Activated T-cell treated with anti-CD3 and anti-CD28 coated beads, Interleukin-2, amount 50 U/mL, for 24 hours (primary cell): ENCODE measurements at regions not wholly inside any gene's neighbourhood (a gene's known extent, or its start where the extent isn't known, plus 50 kb on each side); places are given as distances from the start of the nearest gene placed in this dataset.
"Not testable (repeated sequence)": the region's sequence is repeated elsewhere in the genome, so short reads cannot be mapped to it uniquely, and the experiment has no call there.

Experiments
- DNase-seq: peaks from one replicate; pipeline ENCODE4 v3.0.0-alpha.2; 2020
- H3K27ac Mint-ChIP-seq: 2 replicates; pipeline ENCODE4 v1.8.0; 2020; ENCODE audit warnings: mild to moderate bottlenecking, mixed read lengths
- H3K27me3 Mint-ChIP-seq: 2 replicates; pipeline ENCODE4 v1.8.0; 2020; ENCODE audit warnings: mixed read lengths
- H3K36me3 Mint-ChIP-seq: 2 replicates; pipeline ENCODE4 v1.8.0; 2020; ENCODE audit warnings: low read depth, mixed read lengths
- H3K4me1 Mint-ChIP-seq: 2 replicates; pipeline ENCODE4 v1.8.0; 2020; ENCODE audit warnings: low read depth, mixed read lengths
- H3K4me3 Mint-ChIP-seq: 2 replicates; pipeline ENCODE4 v1.8.0; 2020; ENCODE audit warnings: mild to moderate bottlenecking, moderate library complexity, mixed read lengths
- H3K9me3 Mint-ChIP-seq: 2 replicates; pipeline ENCODE4 v1.8.0; 2020; ENCODE audit warnings: mixed read lengths

DNA sequence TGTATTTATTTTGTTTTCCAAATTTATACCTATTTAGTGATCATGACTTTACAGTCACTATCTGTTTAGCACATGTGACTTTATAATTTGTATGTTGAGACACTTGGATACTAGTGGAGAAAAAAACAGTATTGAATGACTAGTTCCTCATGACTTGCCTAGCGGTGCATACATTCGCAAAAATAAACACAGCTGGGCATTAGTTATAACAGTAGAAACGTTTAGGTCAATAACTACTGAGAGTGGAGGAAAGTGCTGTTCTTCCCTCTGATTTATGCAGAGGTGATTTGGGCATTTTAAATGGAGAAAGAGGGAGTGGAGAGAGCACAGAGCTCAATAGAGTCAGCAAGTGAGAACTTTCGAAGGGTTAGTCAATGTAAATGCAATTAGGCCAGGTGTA, 1679.0 kb upstream of the B3GALT2 start:
- Mint-ChIP-seq H3K27me3 (no peaks in the 10 kb centered on the region), H3K9me3 (peaks cover 2% of the 10 kb centered on the region), H3K27ac (no peak overlapping the region), H3K4me3 (no peak overlapping the region), H3K36me3 (no peaks in the 10 kb centered on the region), H3K4me1 (no peaks in the 10 kb centered on the region)
- no peak for DNase-seq

GRCh38 chr1:194862129-194862528, 1675.7 kb upstream of the B3GALT2 start:
- no peaks in the 10 kb centered on the region for H3K27me3 Mint-ChIP-seq
- H3K9me3 Mint-ChIP-seq, result peaks cover 2% of the 10 kb centered on the region

GRCh38 chr1:194860248-194861201, 1674.1 kb upstream of the B3GALT2 start:
- no peak for DNase-seq
- H3K4me1 Mint-ChIP-seq, result no peaks in the 10 kb centered on the region
- H3K27me3 Mint-ChIP-seq, result no peaks in the 10 kb centered on the region
- no peak overlapping the region for H3K27ac Mint-ChIP-seq
- H3K9me3 Mint-ChIP-seq, result peaks cover 2% of the 10 kb centered on the region
- no peak overlapping the region for H3K4me3 Mint-ChIP-seq
- H3K36me3 Mint-ChIP-seq, result no peaks in the 10 kb centered on the region

More at GRCh38 chr1:194862129-194862528, 1675.7 kb upstream of the B3GALT2 start:
- H3K4me3 Mint-ChIP-seq, result no peak overlapping the region
- no peak overlapping the region for H3K27ac Mint-ChIP-seq
- DNase-seq, result no peak
- H3K36me3 Mint-ChIP-seq, result no peaks in the 10 kb centered on the region
- no peaks in the 10 kb centered on the region for H3K4me1 Mint-ChIP-seq

DNA sequence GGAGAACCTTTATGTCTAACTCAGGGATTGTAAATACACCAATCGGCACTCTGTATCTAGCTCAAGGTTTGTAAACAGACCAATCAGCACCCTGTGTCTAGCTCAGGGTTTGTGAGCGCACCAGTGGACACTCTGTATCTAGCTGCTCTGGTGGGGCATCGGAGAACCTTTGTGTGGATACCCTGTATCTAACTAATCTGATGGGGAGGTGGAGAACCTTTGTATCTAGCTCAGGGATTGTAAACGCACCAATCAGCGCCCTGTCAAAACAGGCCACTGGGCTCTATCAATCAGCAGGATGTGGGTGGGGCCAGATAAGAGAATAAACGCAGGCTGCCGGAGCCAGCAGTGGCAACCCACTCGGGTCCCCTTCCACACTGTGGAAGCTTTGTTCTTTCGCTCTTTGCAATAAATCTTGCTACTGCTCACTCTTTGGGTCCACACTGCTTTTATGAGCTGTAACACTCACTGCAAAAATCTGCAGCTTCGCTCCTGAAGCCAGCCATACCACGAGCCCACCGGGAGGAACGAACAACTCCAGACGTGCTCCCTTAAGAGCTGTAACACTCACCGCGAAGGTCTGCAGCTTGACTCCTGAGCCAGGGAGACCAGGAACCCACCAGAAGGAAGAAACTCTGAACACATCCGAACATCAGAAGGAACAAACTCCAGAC, 1673.2 kb upstream of the B3GALT2 start:
- H3K9me3 Mint-ChIP-seq, H3K27ac Mint-ChIP-seq, DNase-seq, H3K27me3 Mint-ChIP-seq, H3K36me3 Mint-ChIP-seq, H3K4me1 Mint-ChIP-seq, H3K4me3 Mint-ChIP-seq: not testable (repeated sequence)

- not testable (repeated sequence) for H3K4me1 Mint-ChIP-seq, DNase-seq, H3K9me3 Mint-ChIP-seq, H3K27me3 Mint-ChIP-seq, H3K4me3 Mint-ChIP-seq, H3K36me3 Mint-ChIP-seq, H3K27ac Mint-ChIP-seq
Measured at GRCh38 chr1:194858811-194859480, 1672.5 kb upstream of the B3GALT2 start.

- Mint-ChIP-seq H3K27me3 (no peaks in the 10 kb centered on the region), H3K9me3 (peaks cover 2% of the 10 kb centered on the region), H3K27ac (no peak overlapping the region), H3K4me3 (no peak overlapping the region), H3K4me1 (no peaks in the 10 kb centered on the region), H3K36me3 (no peaks in the 10 kb centered on the region)
- DNase-seq, result no peak
Measured at GRCh38 chr1:194857413-194857812, 1671.0 kb upstream of the B3GALT2 start.

DNA sequence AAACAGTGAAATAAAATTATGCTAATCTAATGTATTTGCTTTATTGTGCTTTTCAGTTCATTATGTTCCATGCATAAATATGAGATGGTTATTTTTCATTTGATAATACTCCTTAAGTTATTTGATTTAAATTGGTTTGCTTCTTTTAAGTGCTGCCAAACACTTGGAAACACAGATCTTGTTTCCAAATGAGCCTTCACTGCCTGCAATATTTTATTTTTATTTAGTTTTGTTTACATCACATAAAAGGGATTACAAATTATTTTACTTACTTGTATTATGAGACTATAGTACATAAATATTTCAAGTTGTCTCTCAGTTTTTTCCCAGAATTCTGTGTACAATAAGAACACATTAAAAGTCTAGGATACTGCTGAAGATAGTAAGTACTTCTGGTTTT, 1662.4 kb upstream of the B3GALT2 start:
- no peak overlapping the region for H3K27ac Mint-ChIP-seq
- DNase-seq, result no peak
- H3K4me3 Mint-ChIP-seq, result no peak overlapping the region
- no peaks in the 10 kb centered on the region for H3K9me3 Mint-ChIP-seq
- no peaks in the 10 kb centered on the region for H3K36me3 Mint-ChIP-seq
- no peaks in the 10 kb centered on the region for H3K27me3 Mint-ChIP-seq
- no peaks in the 10 kb centered on the region for H3K4me1 Mint-ChIP-seq

- no peak overlapping the region for H3K27ac Mint-ChIP-seq
- no peaks in the 10 kb centered on the region for H3K36me3 Mint-ChIP-seq
- no peaks in the 10 kb centered on the region for H3K27me3 Mint-ChIP-seq
- H3K9me3 Mint-ChIP-seq, result no peaks in the 10 kb centered on the region
- H3K4me3 Mint-ChIP-seq, result no peak overlapping the region
- no peaks in the 10 kb centered on the region for H3K4me1 Mint-ChIP-seq
- no peak for DNase-seq
Measured at GRCh38 chr1:194846488-194846887, 1660.1 kb upstream of the B3GALT2 start.

DNA sequence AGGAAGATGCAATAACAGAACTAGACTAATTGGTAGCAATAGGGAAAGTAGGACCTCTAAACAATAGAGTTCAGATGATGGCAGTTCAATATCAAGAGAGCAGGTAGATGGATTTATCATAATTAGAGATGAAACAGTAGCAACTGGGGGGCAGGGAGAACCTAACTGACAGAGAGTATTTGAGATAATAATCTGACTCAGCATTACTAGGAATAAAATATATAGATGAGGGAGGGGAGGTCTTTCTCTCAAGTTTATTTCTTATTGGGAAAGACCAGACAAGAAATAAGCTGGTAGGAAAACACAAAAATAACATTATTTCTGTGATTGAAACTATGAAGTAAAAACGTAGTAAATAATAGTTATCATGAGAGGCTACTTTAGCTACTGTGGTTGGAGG, 1656.7 kb upstream of the B3GALT2 start:
- Mint-ChIP-seq H3K36me3 (no peaks in the 10 kb centered on the region), H3K27ac (no peak overlapping the region), H3K27me3 (no peaks in the 10 kb centered on the region), H3K4me1 (no peaks in the 10 kb centered on the region), H3K9me3 (no peaks in the 10 kb centered on the region), H3K4me3 (no peak overlapping the region)
- DNase-seq, result no peak

GRCh38 chr1:194833111-194833510, 1646.7 kb upstream of the B3GALT2 start:
- Mint-ChIP-seq H3K36me3 (no peaks in the 10 kb centered on the region), H3K4me1 (no peaks in the 10 kb centered on the region), H3K9me3 (no peaks in the 10 kb centered on the region), H3K27me3 (no peaks in the 10 kb centered on the region), H3K4me3 (no peak overlapping the region), H3K27ac (no peak overlapping the region)
- DNase-seq, result no peak

- not testable (repeated sequence) for DNase-seq, H3K27ac Mint-ChIP-seq, H3K27me3 Mint-ChIP-seq, H3K9me3 Mint-ChIP-seq, H3K4me3 Mint-ChIP-seq, H3K36me3 Mint-ChIP-seq, H3K4me1 Mint-ChIP-seq
Measured at GRCh38 chr1:194831595-194831994, 1645.2 kb upstream of the B3GALT2 start.

DNA sequence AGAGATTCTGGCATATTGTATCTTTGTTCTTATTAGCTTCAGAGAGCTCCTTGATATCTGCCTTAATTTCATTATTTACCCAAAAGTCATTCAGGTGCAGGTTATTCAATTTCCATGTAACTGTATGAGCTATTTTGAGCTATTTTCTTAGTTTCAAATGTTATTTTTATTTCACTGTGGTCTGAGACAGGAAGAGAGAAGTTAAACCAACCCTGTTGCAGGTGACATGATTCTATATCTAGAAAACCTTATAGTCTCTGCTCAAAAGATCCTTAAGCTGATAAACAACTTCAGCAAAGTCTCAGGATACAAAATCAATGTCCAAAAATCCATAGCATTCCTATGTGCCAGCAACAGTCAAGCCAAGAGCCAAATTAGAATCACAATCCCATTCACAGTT, 1644.0 kb upstream of the B3GALT2 start:
- Mint-ChIP-seq H3K4me1 (no peaks in the 10 kb centered on the region), H3K9me3 (no peaks in the 10 kb centered on the region), H3K27ac (no peak overlapping the region), H3K36me3 (no peaks in the 10 kb centered on the region), H3K4me3 (no peak overlapping the region), H3K27me3 (no peaks in the 10 kb centered on the region)
- DNase-seq, result no peak

DNA sequence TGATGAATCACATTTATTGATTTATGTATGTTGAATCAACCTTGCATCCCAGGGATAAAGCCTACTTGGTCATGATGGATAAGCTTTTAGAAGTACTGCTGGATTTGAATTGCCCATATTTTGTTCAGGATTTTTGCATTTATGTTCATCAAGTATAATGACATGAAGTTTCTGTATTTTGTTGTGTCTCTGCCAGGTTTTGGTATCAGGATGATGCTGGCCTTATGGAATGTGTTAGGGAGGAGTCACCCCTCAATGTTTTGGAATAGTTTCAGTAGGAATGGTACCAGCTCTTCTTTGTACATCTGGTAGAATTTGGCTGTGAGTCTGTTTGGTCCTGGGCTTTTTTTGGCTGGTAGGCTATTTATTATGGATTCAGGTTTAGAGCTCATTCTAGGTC, 1643.1 kb upstream of the B3GALT2 start:
- no peaks in the 10 kb centered on the region for H3K9me3 Mint-ChIP-seq
- no peak for DNase-seq
- H3K4me1 Mint-ChIP-seq, result no peaks in the 10 kb centered on the region
- H3K27ac Mint-ChIP-seq, result no peak overlapping the region
- H3K4me3 Mint-ChIP-seq, result no peak overlapping the region
- no peaks in the 10 kb centered on the region for H3K36me3 Mint-ChIP-seq
- no peaks in the 10 kb centered on the region for H3K27me3 Mint-ChIP-seq

- Mint-ChIP-seq H3K9me3 (no peaks in the 10 kb centered on the region), H3K4me3 (no peak overlapping the region), H3K27ac (no peak overlapping the region), H3K27me3 (no peaks in the 10 kb centered on the region), H3K4me1 (no peaks in the 10 kb centered on the region), H3K36me3 (no peaks in the 10 kb centered on the region)
- no peak for DNase-seq
Measured at GRCh38 chr1:194825382-194825781, 1639.0 kb upstream of the B3GALT2 start.

DNA sequence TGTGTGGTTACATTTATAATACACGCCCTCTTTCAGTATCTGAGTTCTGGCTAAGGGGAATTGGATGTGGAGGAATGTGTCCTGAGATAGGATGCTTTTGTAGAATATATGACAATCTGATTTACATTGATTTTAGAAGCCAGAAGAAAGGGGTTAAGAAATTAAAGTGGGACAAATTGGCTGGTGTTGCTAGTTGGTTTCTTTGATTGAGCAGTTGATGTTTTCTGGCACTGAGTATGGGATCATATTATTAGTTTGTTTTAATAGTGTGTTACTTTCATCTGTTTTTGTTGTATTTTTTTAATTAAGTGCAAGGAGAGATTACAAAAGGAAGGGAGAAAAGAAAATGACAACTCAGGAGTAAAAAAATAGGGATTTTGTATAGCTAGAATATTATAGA, 1634.7 kb upstream of the B3GALT2 start:
- H3K4me3 Mint-ChIP-seq, result no peak overlapping the region
- H3K36me3 Mint-ChIP-seq, result no peaks in the 10 kb centered on the region
- no peak overlapping the region for H3K27ac Mint-ChIP-seq
- no peaks in the 10 kb centered on the region for H3K9me3 Mint-ChIP-seq
- no peak for DNase-seq
- H3K4me1 Mint-ChIP-seq, result no peaks in the 10 kb centered on the region
- H3K27me3 Mint-ChIP-seq, result no peaks in the 10 kb centered on the region
